Vagina (tissue), 2 donors: ENCODE measurements at regions not wholly inside any gene's neighbourhood (a gene's known extent, or its start where the extent isn't known, plus 50 kb on each side); places are given as distances from the start of the nearest gene placed in this dataset.

Experiments used
- DNase-seq, 2 donors: peaks; one replicate each; pipeline ENCODE4 v3.0.0-alpha.2; 2017; ENCODE audit errors: extremely low spot score in 2 of 2
- H3K27ac ChIP-seq: fragments of 200-600 bp; sonication (generic); one replicate; pipeline ENCODE4 v1.5.1; 2019
- H3K27me3 ChIP-seq: fragments of 200-600 bp; sonication (generic); one replicate; pipeline ENCODE4 v1.5.1; 2019
- H3K36me3 ChIP-seq, 2 donors: fragments of 200-600 bp; sonication (generic); one replicate each; pipeline ENCODE4 v1.5.1; 2017 to 2019
- H3K4me1 ChIP-seq: fragments of 200-600 bp; sonication (generic); one replicate; pipeline ENCODE4 v1.5.1; 2019
- H3K4me3 ChIP-seq, 2 donors: fragments of 200-600 bp; sonication (generic); 1 replicate in 1 of 2; 2 replicates in 1 of 2; pipeline ENCODE4 v1.5.1; 2016 to 2019
- H3K9me3 ChIP-seq: fragments of 200-600 bp; sonication (generic); one replicate; pipeline ENCODE4 v1.5.1; 2019
- POLR2A ChIP-seq, 2 donors: fragments of 450-650 bp; IDR thresholded peaks; one replicate each; pipeline ENCODE4 v1.6.1; 2017; ENCODE audit warnings: antibody characterized with exemption in 2 of 2, mild to moderate bottlenecking in 2 of 2, moderate library complexity in 2 of 2
- POLR2AphosphoS5 ChIP-seq, 2 donors: sonication (generic); formaldehyde crosslinking; IDR thresholded peaks; one replicate each; pipeline ENCODE4 v1.9.0; 2017; ENCODE audit warnings: antibody characterized with exemption in 2 of 2, mild to moderate bottlenecking in 2 of 2, low read depth in 1 of 2; ENCODE audit not compliant: insufficient read depth in 1 of 2
- intact Hi-C: fragments of 100-400 bp; cut with DNase I; formaldehyde crosslinking; loops from one replicate; pipeline ENCODE4 v1.15.1; 2023
- TF ChIP-seq, protein P1 (sequence below), 3 experiments: fragments of 450-650 bp in 2 of 3; fragments of 200-600 bp in 1 of 3; sonication (generic) in 1 of 3; IDR thresholded peaks; one replicate each; pipeline ENCODE4 v1.5.1; 2017 to 2019; ENCODE audit warnings: antibody characterized with exemption in 3 of 3, mild to moderate bottlenecking in 2 of 3, moderate library complexity in 2 of 3

- intact Hi-C loops: no loop called here
- no peak for DNase-seq
- TF ChIP-seq POLR2A (IDR thresholded peaks at IDR 0.05) (no peak), POLR2AphosphoS5 (IDR thresholded peaks at IDR 0.05; ENCODE audit: insufficient read depth in 1 of 2, low read depth in 1 of 2) (no peak)
- TF ChIP-seq, protein P1, sequence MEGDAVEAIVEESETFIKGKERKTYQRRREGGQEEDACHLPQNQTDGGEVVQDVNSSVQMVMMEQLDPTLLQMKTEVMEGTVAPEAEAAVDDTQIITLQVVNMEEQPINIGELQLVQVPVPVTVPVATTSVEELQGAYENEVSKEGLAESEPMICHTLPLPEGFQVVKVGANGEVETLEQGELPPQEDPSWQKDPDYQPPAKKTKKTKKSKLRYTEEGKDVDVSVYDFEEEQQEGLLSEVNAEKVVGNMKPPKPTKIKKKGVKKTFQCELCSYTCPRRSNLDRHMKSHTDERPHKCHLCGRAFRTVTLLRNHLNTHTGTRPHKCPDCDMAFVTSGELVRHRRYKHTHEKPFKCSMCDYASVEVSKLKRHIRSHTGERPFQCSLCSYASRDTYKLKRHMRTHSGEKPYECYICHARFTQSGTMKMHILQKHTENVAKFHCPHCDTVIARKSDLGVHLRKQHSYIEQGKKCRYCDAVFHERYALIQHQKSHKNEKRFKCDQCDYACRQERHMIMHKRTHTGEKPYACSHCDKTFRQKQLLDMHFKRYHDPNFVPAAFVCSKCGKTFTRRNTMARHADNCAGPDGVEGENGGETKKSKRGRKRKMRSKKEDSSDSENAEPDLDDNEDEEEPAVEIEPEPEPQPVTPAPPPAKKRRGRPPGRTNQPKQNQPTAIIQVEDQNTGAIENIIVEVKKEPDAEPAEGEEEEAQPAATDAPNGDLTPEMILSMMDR (IDR thresholded peaks at IDR 0.05): no peak
- no peaks in the 10 kb centered on the region for H3K27me3 ChIP-seq
- H3K4me3 ChIP-seq: no peak overlapping the region
- no peak overlapping the region for H3K27ac ChIP-seq
- H3K9me3 ChIP-seq: no peaks in the 10 kb centered on the region
- no peaks in the 10 kb centered on the region for H3K36me3 ChIP-seq
- H3K4me1 ChIP-seq: no peaks in the 10 kb centered on the region
Observed at GRCh38 chr5:99605904-99606303, 677.1 kb upstream of the CHD1 start.

DNA sequence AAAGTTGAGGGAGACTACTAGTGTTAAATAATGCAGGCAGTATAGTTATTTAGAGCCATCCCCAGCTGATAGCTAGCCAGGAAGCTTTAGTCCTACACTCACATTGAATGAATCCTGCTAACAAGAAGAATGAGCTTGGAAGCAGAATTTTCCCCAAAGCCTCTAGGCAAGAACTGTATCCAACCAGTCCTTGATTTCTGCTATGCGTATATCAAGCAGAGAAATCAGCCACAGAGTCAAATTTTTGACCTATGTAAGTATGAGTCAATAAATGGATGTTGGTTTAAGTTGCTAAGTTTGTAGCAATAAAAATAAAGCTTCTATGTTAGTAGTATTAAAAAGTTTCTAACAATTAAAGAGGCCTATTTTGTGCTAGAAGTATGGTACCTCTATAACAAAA is 672.1 kb upstream of the CHD1 start:
- DNase-seq: no peak
- H3K9me3 ChIP-seq: no peaks in the 10 kb centered on the region
- no peaks in the 10 kb centered on the region for H3K27me3 ChIP-seq
- no peaks in the 10 kb centered on the region for H3K36me3 ChIP-seq
- TF ChIP-seq POLR2AphosphoS5 (IDR thresholded peaks at IDR 0.05; ENCODE audit: insufficient read depth in 1 of 2, low read depth in 1 of 2): no peak
- TF ChIP-seq, protein P1 (IDR thresholded peaks at IDR 0.05): no peak
- TF ChIP-seq POLR2A (IDR thresholded peaks at IDR 0.05): no peak
- H3K27ac ChIP-seq: no peak overlapping the region
- no peak overlapping the region for H3K4me3 ChIP-seq
- intact Hi-C loops: no loop called here
- no peaks in the 10 kb centered on the region for H3K4me1 ChIP-seq

DNA sequence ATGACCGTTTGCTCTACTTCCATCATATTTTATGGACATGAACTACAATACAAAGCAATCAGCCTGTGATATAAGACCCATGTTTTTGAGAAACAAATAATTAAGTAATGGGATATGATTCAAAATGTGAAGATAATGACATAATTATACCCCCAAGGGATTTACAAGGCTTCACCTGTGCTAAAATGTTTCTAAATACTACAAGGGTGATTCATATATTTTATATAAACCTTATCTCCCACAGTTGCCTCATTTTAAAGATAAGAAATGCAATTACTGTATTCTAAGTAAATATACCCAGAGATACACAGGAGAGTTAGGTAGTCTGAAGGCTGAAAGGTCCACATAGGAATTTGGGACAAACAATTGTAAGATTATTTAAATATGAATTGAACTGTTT is 662.0 kb upstream of the CHD1 start:
- no peaks in the 10 kb centered on the region for H3K27me3 ChIP-seq
- H3K9me3 ChIP-seq: no peaks in the 10 kb centered on the region
- no peak overlapping the region for H3K4me3 ChIP-seq
- H3K36me3 ChIP-seq: no peaks in the 10 kb centered on the region
- H3K27ac ChIP-seq: no peak overlapping the region
- intact Hi-C loops: loop anchor here (5.0 kb wide), 1 partner anchor 1471 kb away; no protein-coding TSS in a partner anchor
- no peaks in the 10 kb centered on the region for H3K4me1 ChIP-seq
- TF ChIP-seq, protein P1 (IDR thresholded peaks at IDR 0.05): no peak
- TF ChIP-seq POLR2A (IDR thresholded peaks at IDR 0.05) (no peak), POLR2AphosphoS5 (IDR thresholded peaks at IDR 0.05; ENCODE audit: insufficient read depth in 1 of 2, low read depth in 1 of 2) (no peak)
- DNase-seq: no peak

DNA sequence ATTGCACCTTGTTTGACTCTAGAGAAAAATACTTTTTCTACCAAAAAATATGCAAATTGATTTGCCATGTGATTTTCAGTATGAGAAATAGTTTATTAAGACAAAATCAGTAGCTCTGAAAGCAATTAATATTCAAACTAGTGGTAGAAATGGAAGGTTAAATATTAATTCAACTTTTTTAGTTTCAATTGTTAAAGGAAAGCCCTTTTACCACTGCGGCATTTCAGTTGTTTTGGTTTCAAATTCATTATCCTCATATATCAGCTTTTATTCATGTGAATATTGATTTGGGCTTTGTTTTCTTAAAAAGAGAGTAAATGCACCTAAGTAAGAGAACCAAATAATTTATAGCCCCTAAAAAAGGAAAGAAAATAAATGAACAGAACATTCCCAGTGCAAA is 660.6 kb upstream of the CHD1 start:
- intact Hi-C loops: no loop called here
- TF ChIP-seq POLR2A (IDR thresholded peaks at IDR 0.05) (no peak), POLR2AphosphoS5 (IDR thresholded peaks at IDR 0.05; ENCODE audit: insufficient read depth in 1 of 2, low read depth in 1 of 2) (no peak)
- TF ChIP-seq, protein P1 (IDR thresholded peaks at IDR 0.05): no peak
- Histone ChIP-seq H3K4me1 (no peaks in the 10 kb centered on the region), H3K9me3 (no peaks in the 10 kb centered on the region), H3K27me3 (no peaks in the 10 kb centered on the region), H3K36me3 (no peaks in the 10 kb centered on the region), H3K27ac (no peak overlapping the region), H3K4me3 (no peak overlapping the region)
- no peak for DNase-seq

DNA sequence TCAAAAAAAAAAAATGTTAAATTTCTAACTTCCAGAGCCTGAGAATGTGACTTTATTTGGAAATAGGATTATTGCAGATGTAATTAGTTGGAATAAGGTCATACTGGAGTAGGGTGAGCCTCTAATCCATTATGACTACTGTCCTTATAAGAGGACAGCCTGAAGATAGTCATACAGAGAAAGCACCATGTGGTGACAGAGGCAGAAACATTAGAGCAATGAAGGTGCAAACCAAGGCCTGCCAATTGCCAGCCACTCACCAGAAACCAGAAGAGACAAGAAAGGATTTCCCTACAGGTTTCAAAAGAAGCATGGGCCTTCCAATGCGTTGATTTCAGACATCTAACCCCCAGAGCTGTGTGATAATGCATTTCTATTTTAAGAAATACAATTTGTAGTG is 659.2 kb upstream of the CHD1 start:
- Histone ChIP-seq H3K4me1 (no peaks in the 10 kb centered on the region), H3K27me3 (no peaks in the 10 kb centered on the region), H3K9me3 (no peaks in the 10 kb centered on the region), H3K27ac (no peak overlapping the region), H3K36me3 (no peaks in the 10 kb centered on the region), H3K4me3 (no peak overlapping the region)
- intact Hi-C loops: no loop called here
- DNase-seq: no peak
- TF ChIP-seq POLR2AphosphoS5 (IDR thresholded peaks at IDR 0.05; ENCODE audit: insufficient read depth in 1 of 2, low read depth in 1 of 2) (no peak), POLR2A (IDR thresholded peaks at IDR 0.05) (no peak)
- TF ChIP-seq, protein P1 (IDR thresholded peaks at IDR 0.05): no peak
